ENCODE measurements at regions not wholly inside any gene's neighbourhood (a gene's known extent, or its start where the extent isn't known, plus 50 kb on each side); places are given as distances from the start of the nearest gene placed in this dataset.

DNA sequence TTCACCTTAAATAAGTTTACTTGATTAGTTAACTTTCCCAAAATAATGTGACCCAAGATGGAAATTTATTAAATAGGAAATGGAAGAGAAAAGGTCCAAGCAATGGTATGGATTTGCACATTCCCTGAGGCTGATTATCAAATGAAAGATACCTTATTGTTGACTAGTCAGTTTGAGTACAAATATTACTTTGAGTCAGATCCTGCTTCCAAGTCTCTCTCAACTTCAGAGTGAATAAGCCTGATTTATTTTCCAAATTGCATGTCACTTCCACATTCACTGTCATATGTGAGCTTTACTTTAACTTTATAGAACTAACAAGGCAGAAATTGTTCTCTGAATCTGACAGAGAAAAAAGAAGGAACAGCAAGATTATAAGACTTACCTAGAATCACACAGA is 520.8 kb downstream of the RAB28 start:
- TF ChIP-seq, protein P1, sequence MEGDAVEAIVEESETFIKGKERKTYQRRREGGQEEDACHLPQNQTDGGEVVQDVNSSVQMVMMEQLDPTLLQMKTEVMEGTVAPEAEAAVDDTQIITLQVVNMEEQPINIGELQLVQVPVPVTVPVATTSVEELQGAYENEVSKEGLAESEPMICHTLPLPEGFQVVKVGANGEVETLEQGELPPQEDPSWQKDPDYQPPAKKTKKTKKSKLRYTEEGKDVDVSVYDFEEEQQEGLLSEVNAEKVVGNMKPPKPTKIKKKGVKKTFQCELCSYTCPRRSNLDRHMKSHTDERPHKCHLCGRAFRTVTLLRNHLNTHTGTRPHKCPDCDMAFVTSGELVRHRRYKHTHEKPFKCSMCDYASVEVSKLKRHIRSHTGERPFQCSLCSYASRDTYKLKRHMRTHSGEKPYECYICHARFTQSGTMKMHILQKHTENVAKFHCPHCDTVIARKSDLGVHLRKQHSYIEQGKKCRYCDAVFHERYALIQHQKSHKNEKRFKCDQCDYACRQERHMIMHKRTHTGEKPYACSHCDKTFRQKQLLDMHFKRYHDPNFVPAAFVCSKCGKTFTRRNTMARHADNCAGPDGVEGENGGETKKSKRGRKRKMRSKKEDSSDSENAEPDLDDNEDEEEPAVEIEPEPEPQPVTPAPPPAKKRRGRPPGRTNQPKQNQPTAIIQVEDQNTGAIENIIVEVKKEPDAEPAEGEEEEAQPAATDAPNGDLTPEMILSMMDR (IDR thresholded peaks at IDR 0.05), result no peak
- DNase-seq, result no peak
- peaks cover 33% of the 10 kb centered on the region for H3K9me3 Mint-ChIP-seq
- H3K4me1 Mint-ChIP-seq (ENCODE audit: low read depth), result no peaks in the 10 kb centered on the region
- H3K27me3 Mint-ChIP-seq (ENCODE audit: insufficient read depth), result no peaks in the 10 kb centered on the region
- no peak overlapping the region for H3K27ac Mint-ChIP-seq
- no peak overlapping the region for H3K4me3 Mint-ChIP-seq
- H3K36me3 Mint-ChIP-seq (ENCODE audit: low read depth), result no peaks in the 10 kb centered on the region

DNA sequence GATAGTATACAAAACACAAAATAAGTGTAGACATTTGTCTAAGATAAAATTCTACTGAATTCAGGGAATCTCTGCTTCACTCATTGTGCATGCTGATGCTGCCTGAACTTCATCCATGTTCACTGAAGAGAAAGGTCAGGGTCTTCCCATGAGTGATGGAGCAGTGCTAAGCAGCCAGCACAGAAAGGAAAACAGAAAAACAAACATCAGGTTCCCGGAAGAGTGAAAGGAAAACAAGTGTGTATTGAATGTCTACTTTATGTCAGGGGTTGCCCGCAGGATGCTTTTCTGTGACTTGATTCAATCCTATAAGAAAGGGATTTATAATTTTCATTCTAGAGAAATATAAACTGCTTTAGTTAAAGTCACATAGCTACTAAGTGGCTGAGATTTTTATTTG is 522.4 kb downstream of the RAB28 start:
- TF ChIP-seq, protein P1 (IDR thresholded peaks at IDR 0.05), result no peak
- Mint-ChIP-seq H3K4me1 (ENCODE audit: low read depth) (no peaks in the 10 kb centered on the region), H3K27me3 (ENCODE audit: insufficient read depth) (no peaks in the 10 kb centered on the region), H3K27ac (no peak overlapping the region), H3K4me3 (no peak overlapping the region), H3K9me3 (peaks cover 35% of the 10 kb centered on the region), H3K36me3 (ENCODE audit: low read depth) (no peaks in the 10 kb centered on the region)
- no peak for DNase-seq

GRCh38 chr4:12958436-12958835 is 525.7 kb downstream of the RAB28 start:
- no peak overlapping the region for H3K27ac Mint-ChIP-seq
- H3K4me3 Mint-ChIP-seq, result no peak overlapping the region
- DNase-seq, result no peak
- H3K4me1 Mint-ChIP-seq (ENCODE audit: low read depth), result no peaks in the 10 kb centered on the region
- H3K36me3 Mint-ChIP-seq (ENCODE audit: low read depth), result no peaks in the 10 kb centered on the region
- no peaks in the 10 kb centered on the region for H3K27me3 Mint-ChIP-seq (ENCODE audit: insufficient read depth)
- TF ChIP-seq, protein P1 (IDR thresholded peaks at IDR 0.05), result no peak
- peaks cover 35% of the 10 kb centered on the region for H3K9me3 Mint-ChIP-seq

GRCh38 chr4:12957108-12957507 is 527.0 kb downstream of the RAB28 start:
- Mint-ChIP-seq H3K27me3 (ENCODE audit: insufficient read depth) (no peaks in the 10 kb centered on the region), H3K27ac (no peak overlapping the region), H3K4me3 (no peak overlapping the region), H3K4me1 (ENCODE audit: low read depth) (no peaks in the 10 kb centered on the region), H3K9me3 (peaks cover 30% of the 10 kb centered on the region), H3K36me3 (ENCODE audit: low read depth) (no peaks in the 10 kb centered on the region)
- no peak for DNase-seq
- TF ChIP-seq, protein P1 (IDR thresholded peaks at IDR 0.05), result no peak

GRCh38 chr4:12956026-12956425 is 528.1 kb downstream of the RAB28 start:
- DNase-seq, result no peak
- Mint-ChIP-seq H3K9me3 (peaks cover 29% of the 10 kb centered on the region), H3K27ac (no peak overlapping the region), H3K36me3 (ENCODE audit: low read depth) (no peaks in the 10 kb centered on the region), H3K4me1 (ENCODE audit: low read depth) (no peaks in the 10 kb centered on the region), H3K27me3 (ENCODE audit: insufficient read depth) (no peaks in the 10 kb centered on the region), H3K4me3 (no peak overlapping the region)
- TF ChIP-seq, protein P1 (IDR thresholded peaks at IDR 0.05), result no peak
